Activated gamma-delta T cell treated with anti-CD3 and anti-CD28 coated beads, Interleukin-2, amount 50 U/mL, for 16 hours (primary cell): ENCODE measurements at regions not wholly inside any gene's neighbourhood (a gene's known extent, or its start where the extent isn't known, plus 50 kb on each side); places are given as distances from the start of the nearest gene placed in this dataset.
"Not testable (repeated sequence)": the region's sequence is repeated elsewhere in the genome, so short reads cannot be mapped to it uniquely, and the experiment has no call there.

ENCODE experiments used
- DNase-seq: peaks from one replicate; pipeline ENCODE4 v3.0.0-alpha.2; 2020; ENCODE audit warnings: low read depth

DNA sequence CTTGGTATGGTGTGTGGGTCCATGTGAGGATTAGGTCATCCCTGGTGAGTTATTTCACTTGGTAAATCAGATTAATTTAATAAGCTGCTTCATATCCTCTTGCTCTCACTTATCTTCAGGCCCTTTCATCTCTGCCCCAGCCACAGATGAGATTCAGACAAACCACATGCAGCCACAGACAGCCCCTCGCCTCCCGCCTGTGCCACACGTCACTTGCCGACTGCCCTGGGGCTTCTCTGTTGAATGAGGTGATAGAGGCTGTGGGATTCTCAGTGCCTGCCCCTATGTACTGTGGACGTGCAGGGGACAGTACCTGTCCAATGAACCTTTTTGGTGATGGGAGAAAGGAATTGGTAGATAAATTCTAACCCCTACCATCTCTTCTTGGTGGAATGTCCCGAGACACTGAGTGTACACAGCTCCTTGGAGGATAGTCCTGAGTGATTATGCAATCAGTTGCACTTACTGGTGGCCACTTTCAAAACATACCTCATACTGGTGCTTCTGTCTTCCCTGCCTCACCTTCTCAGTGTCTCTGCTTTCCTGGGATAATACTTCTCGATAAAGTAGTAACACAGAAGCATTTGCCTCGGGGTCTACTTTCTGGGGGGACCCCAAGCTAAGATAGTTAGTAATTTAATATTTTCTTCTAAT lies 248.7 kb downstream of the TTC6 start:
- no peak for DNase-seq

DNA sequence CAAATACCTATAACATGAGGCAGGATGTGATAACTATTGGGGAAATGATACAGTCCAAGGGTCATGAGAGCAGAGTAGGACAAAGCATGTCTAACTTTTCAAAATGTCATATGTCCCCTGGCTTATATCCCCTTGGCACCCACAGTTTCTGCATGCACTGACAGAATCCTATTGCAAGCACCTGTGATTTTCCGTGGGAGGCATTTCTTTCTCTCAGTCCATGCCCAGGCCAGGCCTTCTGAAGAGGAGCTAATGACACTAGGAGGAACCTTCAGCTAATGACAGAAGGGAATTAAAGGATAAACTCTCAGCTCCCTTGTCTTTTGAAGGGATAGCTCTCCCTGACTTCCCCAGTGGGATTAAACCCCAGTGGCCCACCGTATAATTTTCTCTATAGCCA lies 249.2 kb downstream of the TTC6 start:
- no peak for DNase-seq

DNA sequence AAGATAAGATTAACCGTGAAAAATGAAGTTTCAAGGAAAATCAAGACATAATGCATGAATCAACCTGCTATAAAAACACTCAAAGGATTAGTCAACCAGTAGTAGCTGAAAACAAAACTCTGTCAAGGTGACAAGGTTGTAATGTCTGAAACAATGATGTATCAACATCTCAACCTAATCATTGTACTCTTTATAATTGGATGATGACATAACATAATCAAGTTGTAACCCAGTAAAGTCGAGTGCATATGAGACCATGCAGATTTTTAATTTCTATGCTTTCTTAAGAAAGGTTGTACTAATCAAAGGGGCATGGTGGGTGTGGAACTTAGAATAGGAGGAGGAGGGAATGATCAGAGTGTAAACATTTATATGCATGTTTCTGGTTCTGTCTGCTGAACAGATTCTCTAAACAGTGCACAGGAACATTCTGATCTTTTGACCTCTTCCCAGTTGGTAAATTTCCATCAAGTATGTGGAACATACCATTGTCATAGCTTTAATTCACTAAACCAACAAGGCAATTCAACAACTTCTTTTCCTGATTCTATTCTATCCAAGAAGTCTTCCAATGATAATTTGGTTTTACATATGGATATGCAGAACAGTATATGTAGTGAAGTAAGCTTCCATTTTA lies 253.7 kb downstream of the TTC6 start:
- DNase-seq, result no peak

DNA sequence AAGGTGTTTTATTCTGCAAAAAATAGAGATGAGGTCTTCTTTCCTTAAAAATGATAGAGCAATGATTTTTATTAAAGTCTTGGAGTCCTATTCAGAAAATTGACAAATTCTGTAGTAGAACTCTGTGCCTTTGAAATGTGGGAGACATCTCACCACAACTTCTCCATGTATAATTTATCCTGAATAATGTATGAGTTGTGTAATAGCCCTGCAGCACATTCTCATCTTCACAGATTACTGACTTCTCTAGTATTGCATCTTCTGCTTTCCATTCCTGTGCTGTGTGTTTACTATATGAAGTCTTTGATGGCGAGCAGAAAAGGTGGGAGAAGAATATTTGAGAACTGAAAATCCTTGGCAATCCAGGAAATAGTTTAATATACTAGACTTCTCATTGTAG lies 255.6 kb downstream of the TTC6 start:
- DNase-seq, result no peak

GRCh38 chr14:37855871-37856270 lies 260.4 kb downstream of the TTC6 start:
- DNase-seq, result no peak

DNA sequence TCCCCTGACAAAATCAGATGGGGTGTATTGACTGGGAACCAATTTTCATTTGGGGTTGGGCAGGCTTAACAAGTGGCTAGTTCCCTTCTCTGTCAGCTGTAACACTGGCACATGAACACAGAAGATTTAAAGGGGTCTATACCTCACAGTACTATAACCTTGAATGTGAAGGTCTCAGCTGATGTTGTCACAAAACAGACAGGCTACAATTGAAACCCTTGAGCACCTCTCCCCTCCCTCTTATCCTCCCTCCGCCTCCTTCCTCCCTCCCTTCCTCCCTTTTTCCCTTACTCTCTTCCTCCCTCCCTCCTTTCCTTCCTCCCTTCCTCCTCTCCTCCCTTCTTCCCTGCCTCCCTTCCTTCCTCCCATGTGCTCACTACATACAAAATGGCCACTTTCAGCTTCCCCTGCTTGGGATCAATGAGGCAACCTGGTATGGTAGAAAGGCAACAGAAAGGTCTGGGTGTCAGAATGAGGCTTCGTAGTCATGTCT lies 262.4 kb downstream of the TTC6 start:
- DNase-seq, result no peak

DNA sequence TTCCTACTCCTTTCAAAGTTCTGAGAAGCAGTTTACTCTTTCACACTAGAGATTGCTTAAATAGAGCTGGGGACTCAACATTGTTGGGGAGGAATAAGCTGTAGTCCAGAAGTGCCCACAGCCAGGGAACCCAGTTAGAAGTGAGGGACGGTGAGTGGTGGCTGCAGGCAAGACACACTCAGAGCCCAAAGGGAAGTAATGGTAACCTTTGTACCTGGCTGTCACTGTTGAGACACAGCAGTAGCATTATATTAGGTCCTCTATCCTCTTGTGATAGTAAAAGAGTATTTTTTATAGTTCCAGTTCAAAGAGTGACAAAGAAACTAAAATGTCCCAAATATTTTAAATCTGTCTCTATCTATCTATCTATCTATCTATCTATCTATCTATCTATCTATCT lies 263.3 kb downstream of the TTC6 start:
- DNase-seq, result no peak

GRCh38 chr14:37859177-37859576 lies 263.7 kb downstream of the TTC6 start:
- no peak for DNase-seq

DNA sequence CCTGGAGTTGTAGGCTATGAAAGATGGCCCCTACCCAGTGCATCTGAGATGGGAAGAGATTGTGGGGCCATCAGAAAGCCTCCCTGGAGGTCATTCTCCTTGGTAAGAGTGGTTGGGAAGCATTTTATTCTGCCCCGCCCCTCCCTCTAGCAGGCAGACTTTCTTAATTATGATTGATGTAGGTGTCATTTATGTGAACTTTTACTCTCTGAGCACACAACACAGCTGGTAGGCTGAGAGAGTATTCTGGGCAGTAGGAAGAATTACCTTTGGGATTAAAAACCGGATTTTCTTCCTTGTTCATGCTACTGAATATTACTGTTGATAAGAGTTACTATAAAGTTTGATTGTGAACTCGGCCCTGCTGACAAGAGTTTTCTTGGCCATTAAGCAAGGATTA lies 266.8 kb downstream of the TTC6 start:
- DNase-seq, result no peak

- DNase-seq, result no peak
These were observed 268.7 kb downstream of the TTC6 start for GRCh38 chr14:37864128-37864527.

DNA sequence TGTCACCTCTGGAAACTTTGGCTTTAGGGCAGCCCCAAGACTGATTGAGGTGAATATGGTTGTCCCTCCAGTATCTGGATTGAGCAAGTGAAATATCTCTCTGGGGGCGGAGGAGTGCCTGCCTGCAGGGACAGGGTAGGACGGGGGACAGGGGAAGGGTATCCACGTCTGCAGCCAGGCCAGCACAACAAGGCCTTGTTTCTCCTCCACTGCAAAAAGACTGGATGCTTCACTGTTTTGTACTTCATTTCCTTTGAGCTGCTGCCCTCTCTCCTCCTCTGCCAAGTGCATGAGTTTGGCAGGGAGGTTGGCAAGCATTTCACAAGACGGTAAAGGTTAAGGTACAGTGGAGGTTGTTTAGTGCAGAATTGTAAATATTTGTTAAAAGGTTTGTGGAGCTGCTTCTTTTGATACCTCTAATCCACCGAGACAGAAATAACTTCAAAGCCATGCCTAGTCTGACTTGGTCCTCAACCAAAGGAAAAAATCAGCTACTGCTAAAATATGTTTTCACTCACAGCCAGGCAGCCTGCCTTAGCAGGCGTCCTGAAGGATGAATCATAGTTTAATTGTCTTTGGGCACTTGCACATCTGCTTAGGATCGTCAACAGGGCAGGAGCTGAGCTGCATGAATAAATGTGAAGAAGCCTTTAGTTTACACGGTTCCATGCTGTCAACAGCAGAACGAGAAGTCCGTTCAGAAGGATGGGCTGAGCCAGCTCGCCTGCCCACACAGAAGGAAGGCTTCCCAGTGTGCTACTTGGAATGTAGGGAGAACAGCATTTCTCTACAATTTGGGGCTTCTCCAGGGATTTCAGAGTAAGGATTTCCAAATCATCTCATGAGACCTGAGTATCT lies 269.7 kb downstream of the TTC6 start:
- DNase-seq, result no peak

GRCh38 chr14:37865719-37866549 lies 270.5 kb downstream of the TTC6 start:
- DNase-seq, result no peak

DNA sequence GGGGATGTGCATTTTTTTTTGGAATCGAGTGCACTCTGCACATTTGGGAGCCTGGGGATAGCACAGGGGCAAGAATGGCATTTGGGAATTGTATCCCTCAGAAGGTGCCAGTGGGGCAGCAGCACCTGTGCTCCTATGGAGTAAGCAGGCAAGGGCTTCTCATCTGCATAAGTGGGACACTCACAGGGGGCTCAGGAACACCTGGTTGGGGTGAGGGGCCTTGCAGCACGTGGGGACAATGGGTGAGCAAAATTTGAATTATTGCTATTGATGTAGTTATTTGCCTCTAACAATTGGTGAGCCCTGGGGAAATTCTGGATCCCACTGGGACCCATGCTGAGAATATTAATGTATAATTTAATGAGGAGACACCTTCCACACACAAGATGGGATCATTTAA lies 274.2 kb downstream of the TTC6 start:
- no peak for DNase-seq

DNA sequence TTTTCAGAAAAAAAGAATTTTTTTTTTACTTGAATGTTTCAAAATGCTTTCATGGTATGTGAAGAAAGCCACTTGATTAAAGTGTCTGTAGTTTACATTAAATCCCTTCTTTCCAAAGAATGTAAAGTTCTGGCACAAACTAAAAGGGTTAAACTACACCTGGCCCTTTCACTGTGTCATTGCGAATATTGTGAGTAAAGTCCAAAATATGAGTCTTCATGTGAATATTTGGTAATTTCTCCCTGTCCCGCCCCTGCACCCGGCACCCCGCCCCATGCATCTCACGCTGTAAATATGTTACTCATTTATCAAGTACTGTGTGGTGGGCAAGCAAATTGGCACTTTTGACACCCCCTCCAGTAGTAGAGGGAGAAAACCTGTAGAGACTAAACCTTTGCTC lies 274.7 kb downstream of the TTC6 start:
- no peak for DNase-seq

- no peak for DNase-seq
These were observed 275.4 kb downstream of the TTC6 start for GRCh38 chr14:37870632-37871346.

DNA sequence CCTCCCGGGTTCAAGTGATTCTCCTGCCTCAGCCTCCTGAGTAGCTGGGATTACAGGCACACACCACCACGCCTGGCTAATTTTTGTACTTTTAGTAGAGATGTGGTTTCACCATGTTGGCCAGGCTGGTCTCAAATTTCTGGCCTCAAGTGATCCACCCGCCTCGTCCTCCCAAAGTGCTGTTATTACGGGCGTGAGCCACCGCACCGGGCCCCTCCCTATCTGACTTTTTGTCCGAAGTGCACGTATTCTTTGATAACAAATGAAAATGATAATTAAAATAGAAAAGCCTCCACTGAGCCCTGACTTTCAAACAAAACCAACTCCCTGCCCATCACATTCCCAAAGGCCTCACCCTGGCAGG lies 278.6 kb downstream of the TTC6 start:
- not testable (repeated sequence) for DNase-seq

GRCh38 chr14:37874429-37875109 lies 279.1 kb downstream of the TTC6 start:
- peak; percentile 47 for DNase-seq

GRCh38 chr14:37888234-37888633 lies 292.8 kb downstream of the TTC6 start:
- no peak for DNase-seq

DNA sequence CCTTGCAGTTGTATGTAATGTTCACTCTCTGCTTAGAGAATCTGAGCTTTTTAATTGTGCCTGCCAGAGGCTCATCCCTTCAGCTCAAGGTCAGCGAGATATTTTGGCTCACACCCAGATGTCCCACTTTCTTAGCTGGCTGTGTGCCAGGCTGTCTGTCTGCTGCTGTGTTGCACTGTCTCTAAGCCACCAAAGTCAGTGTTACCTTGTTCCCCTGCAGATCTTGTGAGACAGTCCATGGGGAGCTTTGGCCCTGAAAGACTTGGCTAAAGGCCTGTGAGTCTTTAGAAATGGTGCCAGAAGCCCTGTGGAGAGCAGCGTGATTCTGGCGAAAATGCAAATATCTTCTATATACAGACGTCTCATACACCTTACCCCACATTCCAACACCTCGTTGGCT lies 293.7 kb downstream of the TTC6 start:
- no peak for DNase-seq

DNA sequence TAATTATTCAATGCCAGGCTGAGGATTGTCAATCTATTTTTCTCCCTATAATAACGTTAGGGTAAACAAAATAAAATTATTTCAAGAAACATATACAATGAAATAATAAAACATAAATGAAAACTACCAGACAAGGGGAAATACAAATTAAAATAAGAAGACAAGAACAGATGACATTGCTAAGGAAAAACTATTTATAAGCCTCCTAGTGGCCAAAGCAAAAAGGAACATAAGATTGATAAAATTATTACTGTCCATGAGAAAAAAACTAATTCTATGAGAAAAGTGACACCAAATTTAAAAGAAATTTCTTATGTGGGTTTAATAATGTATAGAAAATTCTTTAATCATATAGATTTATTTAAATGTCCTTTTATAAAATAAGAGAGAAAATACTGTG lies 294.7 kb downstream of the TTC6 start:
- no peak for DNase-seq

DNA sequence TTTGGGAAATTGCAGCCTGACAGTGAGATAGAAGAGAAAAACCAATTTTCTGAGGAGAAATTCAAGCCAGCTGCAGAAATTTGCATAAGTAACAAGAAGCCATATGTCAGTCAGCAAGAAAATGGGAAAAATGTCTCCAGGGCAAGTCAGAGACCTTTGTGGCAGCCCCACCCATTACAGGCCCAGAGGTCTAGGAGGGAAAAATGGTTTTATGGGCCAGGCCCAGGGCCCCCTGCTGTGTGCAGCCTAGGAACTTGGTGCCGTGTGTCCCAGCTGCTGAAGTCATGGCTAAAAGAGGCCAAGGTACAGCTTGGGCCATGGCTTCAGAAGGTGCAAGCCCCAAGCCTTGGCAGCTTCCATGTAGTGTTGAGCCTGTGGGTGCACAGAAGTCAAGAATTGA lies 296.1 kb downstream of the TTC6 start:
- not testable (repeated sequence) for DNase-seq
